NB4 (cell line): ENCODE measurements at regions not wholly inside any gene's neighbourhood (a gene's known extent, or its start where the extent isn't known, plus 50 kb on each side); places are given as distances from the start of the nearest gene placed in this dataset.

Source experiments
- DNase-seq: peaks from one replicate; pipeline ENCODE4 v3.0.0; 2010; ENCODE audit warnings: low read depth
- H3K4me3 ChIP-seq: one replicate; pipeline ENCODE4 v1.5.1; 2011; ENCODE audit warnings: mild to moderate bottlenecking, low read depth, low read length, moderate library complexity
- MYC ChIP-seq: IDR thresholded peaks from 2 replicates; pipeline ENCODE4 v1.6.1; 2011; ENCODE audit warnings: low read depth, low read length
- POLR2A ChIP-seq: IDR thresholded peaks from 2 replicates; pipeline ENCODE4 v1.6.1; 2011; ENCODE audit warnings: mild to moderate bottlenecking; ENCODE audit not compliant: insufficient read length; ENCODE audit errors: extremely low read depth
- TF ChIP-seq, protein P1 (sequence below): IDR thresholded peaks from one replicate; pipeline ENCODE4 v1.5.1; 2012; ENCODE audit warnings: low read depth, low read length
- TF ChIP-seq, protein P2 (sequence below): IDR thresholded peaks from 2 replicates; pipeline ENCODE4 v1.6.1; 2011; ENCODE audit warnings: low read depth, low read length

DNA sequence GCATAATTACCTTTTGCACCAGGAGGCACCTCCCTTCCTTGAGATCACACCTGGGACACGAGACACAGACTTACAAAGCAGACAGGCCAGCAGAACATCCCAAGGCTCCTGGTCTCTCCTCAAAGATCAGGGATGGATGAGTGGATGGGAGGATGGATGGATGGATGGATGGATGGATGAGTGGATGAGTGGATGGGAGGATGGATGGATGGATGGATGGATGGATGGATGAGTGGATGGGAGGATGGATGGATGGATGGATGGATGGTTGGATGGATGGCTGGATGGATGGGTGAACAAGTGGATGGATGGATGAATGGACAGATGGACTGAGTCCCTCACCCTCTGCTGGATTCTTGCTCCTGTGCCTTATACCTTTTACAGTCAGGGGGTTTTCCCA is 364.0 kb downstream of the BCOR start:
- DNase-seq, result no peak
- no peak for TF ChIP-seq MYC
- TF ChIP-seq, protein P1, sequence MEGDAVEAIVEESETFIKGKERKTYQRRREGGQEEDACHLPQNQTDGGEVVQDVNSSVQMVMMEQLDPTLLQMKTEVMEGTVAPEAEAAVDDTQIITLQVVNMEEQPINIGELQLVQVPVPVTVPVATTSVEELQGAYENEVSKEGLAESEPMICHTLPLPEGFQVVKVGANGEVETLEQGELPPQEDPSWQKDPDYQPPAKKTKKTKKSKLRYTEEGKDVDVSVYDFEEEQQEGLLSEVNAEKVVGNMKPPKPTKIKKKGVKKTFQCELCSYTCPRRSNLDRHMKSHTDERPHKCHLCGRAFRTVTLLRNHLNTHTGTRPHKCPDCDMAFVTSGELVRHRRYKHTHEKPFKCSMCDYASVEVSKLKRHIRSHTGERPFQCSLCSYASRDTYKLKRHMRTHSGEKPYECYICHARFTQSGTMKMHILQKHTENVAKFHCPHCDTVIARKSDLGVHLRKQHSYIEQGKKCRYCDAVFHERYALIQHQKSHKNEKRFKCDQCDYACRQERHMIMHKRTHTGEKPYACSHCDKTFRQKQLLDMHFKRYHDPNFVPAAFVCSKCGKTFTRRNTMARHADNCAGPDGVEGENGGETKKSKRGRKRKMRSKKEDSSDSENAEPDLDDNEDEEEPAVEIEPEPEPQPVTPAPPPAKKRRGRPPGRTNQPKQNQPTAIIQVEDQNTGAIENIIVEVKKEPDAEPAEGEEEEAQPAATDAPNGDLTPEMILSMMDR, result no peak
- no peak for TF ChIP-seq POLR2A
- TF ChIP-seq, protein P2, sequence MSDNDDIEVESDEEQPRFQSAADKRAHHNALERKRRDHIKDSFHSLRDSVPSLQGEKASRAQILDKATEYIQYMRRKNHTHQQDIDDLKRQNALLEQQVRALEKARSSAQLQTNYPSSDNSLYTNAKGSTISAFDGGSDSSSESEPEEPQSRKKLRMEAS, result no peak
- no peak overlapping the region for H3K4me3 ChIP-seq

DNA sequence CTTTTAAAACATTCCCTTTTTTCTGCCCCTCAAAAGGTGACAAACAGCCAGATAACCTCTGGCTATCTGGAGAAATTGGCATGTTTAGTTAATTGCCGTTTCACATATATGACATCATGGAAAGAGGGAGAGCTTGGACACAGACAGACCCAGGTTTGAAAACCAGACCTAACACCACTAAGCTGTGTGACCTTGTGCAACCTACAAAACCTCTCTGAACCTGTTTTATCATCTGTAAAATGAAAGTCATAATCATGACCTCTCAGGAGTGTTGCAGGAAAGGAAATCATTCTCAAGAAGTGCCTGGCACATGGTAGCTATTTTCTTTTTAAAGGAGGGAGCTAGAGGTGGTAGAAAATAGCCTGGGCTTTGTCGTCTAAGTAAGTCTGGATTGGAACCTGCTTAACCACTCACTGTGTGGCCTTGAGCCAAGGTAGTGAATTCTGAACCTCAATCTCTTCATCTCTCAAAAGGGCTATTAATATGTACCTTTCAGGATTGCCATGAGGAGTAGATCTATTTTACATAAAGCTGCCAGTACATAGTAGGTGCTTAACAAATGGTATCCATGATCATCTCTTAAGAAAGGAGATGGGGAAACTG is 363.5 kb downstream of the BCOR start:
- no peak for DNase-seq
- TF ChIP-seq MYC (no peak), POLR2A (no peak)
- TF ChIP-seq, protein P1, result no peak
- TF ChIP-seq, protein P2, result no peak
- H3K4me3 ChIP-seq, result no peak overlapping the region

DNA sequence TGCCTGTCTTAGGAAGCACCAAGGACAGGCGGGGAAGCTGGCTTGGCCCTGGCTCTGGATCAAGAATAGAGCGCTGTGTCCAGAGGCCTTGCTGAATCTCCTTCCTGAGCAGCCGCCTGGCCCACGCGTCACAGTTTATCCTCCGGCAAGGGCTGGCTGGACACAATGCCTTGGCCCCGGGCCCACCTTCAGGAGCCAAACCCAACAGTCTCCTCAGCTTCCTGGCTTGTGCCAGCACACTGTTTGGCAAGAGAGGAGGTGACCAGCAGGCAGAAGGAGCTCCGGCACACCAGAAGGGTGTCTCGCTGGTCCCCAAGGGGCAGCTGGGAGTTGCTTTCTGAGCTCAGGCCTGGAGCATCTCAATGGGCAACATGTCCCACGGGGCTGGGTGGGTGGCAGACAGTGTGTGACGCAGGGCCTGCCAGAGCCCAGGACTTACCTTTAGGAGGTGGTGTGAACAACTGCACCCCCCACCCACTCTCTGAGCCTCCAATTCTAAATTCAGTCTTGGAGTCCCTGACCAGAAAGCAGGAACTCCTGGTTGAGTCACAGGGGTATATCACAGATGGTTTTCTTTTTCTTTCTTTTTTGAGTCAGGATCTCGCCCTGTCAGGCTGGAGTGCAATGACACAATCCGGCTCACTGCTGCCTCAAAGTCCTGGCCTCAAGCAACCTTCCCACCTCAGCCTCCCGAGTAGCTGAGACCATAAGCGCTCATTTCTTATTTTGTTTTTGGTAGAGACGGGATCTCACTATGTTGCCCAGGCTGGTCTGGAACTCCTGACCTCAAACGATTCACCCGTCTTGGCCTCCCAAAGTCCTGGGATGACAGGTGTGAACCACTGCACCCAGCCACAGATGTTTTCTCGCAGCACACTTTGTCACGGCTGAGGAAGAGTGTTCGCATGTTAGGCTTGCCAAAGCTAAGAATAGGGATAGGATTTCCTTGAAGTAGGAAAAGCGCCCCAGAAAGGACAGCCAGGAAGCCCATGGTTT is 361.2 kb downstream of the BCOR start:
- peak; percentile 29 for DNase-seq
- H3K4me3 ChIP-seq, result no peak overlapping the region
- TF ChIP-seq POLR2A, result no peak

DNA sequence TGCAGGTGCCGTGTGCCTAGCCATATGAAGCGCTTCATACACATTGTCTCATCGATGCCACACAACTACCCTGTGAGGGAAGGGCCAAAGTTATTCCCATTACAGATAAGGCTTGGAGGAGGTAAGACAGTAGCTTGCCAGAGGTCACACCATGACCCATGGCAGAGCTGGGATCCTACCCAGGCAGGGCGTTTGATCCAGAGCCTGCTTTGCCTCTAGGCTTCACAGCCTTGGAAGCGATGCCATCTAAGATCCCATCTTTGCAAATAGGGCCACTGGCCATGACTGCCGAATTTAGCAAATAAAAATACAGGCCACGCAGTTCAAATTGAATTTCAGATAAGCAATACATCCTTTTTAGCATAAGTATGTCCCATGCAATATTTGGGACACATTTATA is 358.2 kb downstream of the BCOR start:
- TF ChIP-seq, protein P2, result no peak
- TF ChIP-seq POLR2A, result no peak
- TF ChIP-seq, protein P1, result no peak
- no peak for DNase-seq
- no peak overlapping the region for H3K4me3 ChIP-seq

DNA sequence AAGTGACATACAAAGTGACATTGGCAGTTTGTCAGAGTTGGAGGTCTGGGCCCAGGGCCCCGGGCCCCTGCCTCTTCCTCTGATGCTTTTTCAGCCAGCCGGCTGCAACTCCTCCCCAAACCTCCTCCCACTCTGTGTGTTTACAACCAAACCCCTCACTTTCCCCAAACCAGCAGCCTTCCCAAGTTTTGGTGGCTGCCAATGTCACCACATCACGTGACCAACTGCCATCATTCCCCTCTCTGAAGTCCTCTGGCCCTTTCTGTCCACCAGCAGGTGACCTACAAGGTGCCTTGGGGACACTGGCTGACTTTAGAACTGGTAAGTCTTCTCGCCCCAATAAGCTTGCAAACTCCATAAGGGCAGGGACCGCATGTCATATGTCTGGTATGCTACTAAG is 357.7 kb downstream of the BCOR start:
- TF ChIP-seq, protein P2, result no peak
- TF ChIP-seq MYC (no peak), POLR2A (no peak)
- TF ChIP-seq, protein P1, result no peak
- DNase-seq, result no peak
- H3K4me3 ChIP-seq, result no peak overlapping the region

DNA sequence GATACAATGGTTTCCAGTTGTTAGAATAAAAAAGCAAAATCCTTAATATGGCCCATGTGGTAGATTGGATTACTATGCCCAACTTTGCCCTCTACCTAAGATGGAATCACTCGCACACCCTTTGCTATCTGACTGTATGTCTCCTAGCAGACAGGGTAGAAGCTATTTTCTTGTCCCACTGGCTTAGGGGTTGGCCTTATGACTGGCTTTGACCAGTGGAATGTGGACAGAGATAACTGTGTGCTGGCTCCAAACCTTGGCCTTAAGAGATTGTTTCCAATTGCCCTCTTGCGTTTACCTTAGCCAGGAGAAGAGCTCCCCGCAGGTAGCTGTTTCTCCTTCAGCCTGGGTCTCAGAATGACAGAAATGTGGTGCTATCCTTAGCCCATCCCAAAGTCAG is 355.9 kb downstream of the BCOR start:
- TF ChIP-seq POLR2A (no peak), MYC (no peak)
- TF ChIP-seq, protein P2, result no peak
- TF ChIP-seq, protein P1, result no peak
- H3K4me3 ChIP-seq, result no peak overlapping the region
- no peak for DNase-seq
